H1 (cell line): ENCODE measurements at regions not wholly inside any gene's neighbourhood (a gene's known extent, or its start where the extent isn't known, plus 50 kb on each side); places are given as distances from the start of the nearest gene placed in this dataset.

ENCODE experiments used
- CBX8 ChIP-seq: fragments of 300-800, 300-1000 bp; sonication (generic); IDR thresholded peaks from 2 replicates; pipeline ENCODE4 v1.7.1; 2016; ENCODE audit warnings: low read depth, low read length, borderline replicate concordance
- CEBPB ChIP-seq: IDR thresholded peaks from 2 replicates; pipeline ENCODE4 v1.6.1; 2012; ENCODE audit warnings: low read depth, low read length
- CHD1 ChIP-seq: IDR thresholded peaks from 2 replicates; pipeline ENCODE4 v1.6.1; 2012; ENCODE audit warnings: low read depth, low read length, improper control_type of control experiment
- CHD2 ChIP-seq: IDR thresholded peaks from 2 replicates; pipeline ENCODE4 v1.6.1; 2012; ENCODE audit warnings: low read length, improper control_type of control experiment
- CTCF ChIP-seq, 3 experiments: IDR thresholded peaks; 1 replicate in 2 of 3; 2 replicates in 1 of 3; pipeline versions ENCODE4 v1.5.1 to v1.6.1; 2011; ENCODE audit warnings: low read length in 3 of 3, mild to moderate bottlenecking in 3 of 3, inconsistent platforms in 2 of 3, low read depth in 1 of 3, moderate library complexity in 1 of 3; ENCODE audit not compliant: insufficient read depth in 1 of 3; ENCODE audit errors: control extremely low read depth in 1 of 3
- EZH2 ChIP-seq: fragments of 200-600 bp; sonication (generic); IDR thresholded peaks from 2 replicates; pipeline ENCODE4 v1.7.1; 2012; ENCODE audit warnings: low read depth, mild to moderate bottlenecking, moderate library complexity, low read length, inconsistent platforms; ENCODE audit not compliant: severe bottlenecking
- GABPA ChIP-seq: IDR thresholded peaks from 2 replicates; pipeline ENCODE4 v1.6.1; 2011; ENCODE audit warnings: mild to moderate bottlenecking, low read length, moderate library complexity, borderline replicate concordance; ENCODE audit not compliant: insufficient read depth
- HDAC2 ChIP-seq, 2 experiments: fragments of 300-600 bp in 1 of 2; sonication (generic) in 1 of 2; IDR thresholded peaks; 2 replicates each; pipeline ENCODE4 v1.6.1; 2011 to 2012; ENCODE audit warnings: low read depth in 2 of 2, low read length in 2 of 2, mild to moderate bottlenecking in 2 of 2, moderate library complexity in 2 of 2, borderline replicate concordance in 1 of 2, inconsistent platforms in 1 of 2
- JUN ChIP-seq: IDR thresholded peaks from 2 replicates; pipeline ENCODE4 v1.6.1; 2011; ENCODE audit warnings: low read depth, mild to moderate bottlenecking, improper control_type of control experiment, low read length
- POLR2A ChIP-seq, 2 experiments: IDR thresholded peaks; 1 replicate in 1 of 2; 2 replicates in 1 of 2; pipeline ENCODE4 v1.6.1; 2011; ENCODE audit warnings: low read depth in 2 of 2, low read length in 2 of 2, mild to moderate bottlenecking in 2 of 2; ENCODE audit errors: control extremely low read depth in 1 of 2
- RFX5 ChIP-seq: IDR thresholded peaks from 2 replicates; pipeline ENCODE4 v1.6.1; 2011; ENCODE audit warnings: low read depth, low read length, improper control_type of control experiment, borderline replicate concordance
- SP4 ChIP-seq: IDR thresholded peaks from 2 replicates; pipeline ENCODE4 v1.6.1; 2012; ENCODE audit warnings: low read length, inconsistent platforms

GRCh38 chr13:90535421-90535820 is 812.1 kb upstream of the MIR17HG start:
- TF ChIP-seq CHD2 (no peak), CTCF (IDR thresholded peaks at IDR 0.05; ENCODE audit: control extremely low read depth in 1 of 3, insufficient read depth in 1 of 3, low read depth in 1 of 3, low read length in 3 of 3) (no peak), SP4 (no peak), CHD1 (no peak), EZH2 (no peak), CBX8 (no peak), GABPA (no peak), CEBPB (no peak), JUN (no peak), POLR2A (IDR thresholded peaks at IDR 0.05; ENCODE audit: control extremely low read depth in 1 of 2, low read depth in 2 of 2, low read length in 2 of 2) (no peak), RFX5 (no peak), HDAC2 (IDR thresholded peaks at IDR 0.05; ENCODE audit: borderline replicate concordance in 1 of 2, low read depth in 2 of 2, low read length in 2 of 2) (no peak)
